ENCODE measurements at regions not wholly inside any gene's neighbourhood (a gene's known extent, or its start where the extent isn't known, plus 50 kb on each side); places are given as distances from the start of the nearest gene placed in this dataset.

- ATAC-seq (ENCODE audit: low read depth): no peak
- Mint-ChIP-seq H3K4me3 (no peak overlapping the region), H3K27me3 (no peaks in the 10 kb centered on the region), H3K9me3 (peaks cover 2% of the 10 kb centered on the region), H3K27ac (no peak overlapping the region), H3K36me3 (ENCODE audit: low read depth) (peaks cover 7% of the 10 kb centered on the region), H3K4me1 (no peaks in the 10 kb centered on the region)
- intact Hi-C loops (cut with micrococcal nuclease): no loop called here
- no peak for DNase-seq
- POLR2A ChIA-PET: no interaction called here
- no peak for TF ChIP-seq CTCF (IDR thresholded peaks at IDR 0.05)
- CTCF ChIA-PET: no interaction called here
These were observed 168.9 kb upstream of the PUDP start for GRCh38 chrX:7316887-7317286.

GRCh38 chrX:7316280-7316679, 168.3 kb upstream of the PUDP start:
- DNase-seq: no peak
- H3K27ac Mint-ChIP-seq: no peak overlapping the region
- no peak for ATAC-seq (ENCODE audit: low read depth)
- no peaks in the 10 kb centered on the region for H3K27me3 Mint-ChIP-seq
- H3K36me3 Mint-ChIP-seq (ENCODE audit: low read depth): peaks cover 7% of the 10 kb centered on the region
- intact Hi-C loops (cut with micrococcal nuclease): no loop called here
- no peak for TF ChIP-seq CTCF (IDR thresholded peaks at IDR 0.05)
- POLR2A ChIA-PET: no interaction called here
- CTCF ChIA-PET: no interaction called here
- H3K4me1 Mint-ChIP-seq: no peaks in the 10 kb centered on the region
- H3K9me3 Mint-ChIP-seq: peaks cover 2% of the 10 kb centered on the region
- no peak overlapping the region for H3K4me3 Mint-ChIP-seq

DNA sequence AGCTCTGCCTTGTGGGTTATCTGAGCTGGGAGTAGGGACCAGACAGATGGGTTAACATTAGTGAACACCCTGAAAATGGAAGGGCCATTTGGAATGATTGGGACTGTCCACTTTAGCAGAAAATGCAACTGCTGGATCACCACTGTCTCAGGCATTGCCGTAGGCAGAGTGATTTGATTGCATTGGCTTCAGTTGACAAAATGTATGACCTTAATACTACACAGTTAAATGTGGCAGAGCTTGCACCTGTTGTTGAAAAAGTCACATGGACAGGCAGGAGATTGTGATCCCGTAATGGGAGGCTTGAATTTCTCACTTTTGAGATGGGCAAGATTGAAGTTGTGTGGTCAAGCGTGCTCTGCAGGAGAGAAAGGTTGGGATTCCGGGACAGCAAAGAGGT, 166.5 kb upstream of the PUDP start:
- intact Hi-C loops (cut with micrococcal nuclease): no loop called here
- Mint-ChIP-seq H3K9me3 (peaks cover 2% of the 10 kb centered on the region), H3K36me3 (ENCODE audit: low read depth) (peaks cover 9% of the 10 kb centered on the region), H3K4me1 (no peaks in the 10 kb centered on the region), H3K4me3 (no peak overlapping the region), H3K27ac (no peak overlapping the region), H3K27me3 (no peaks in the 10 kb centered on the region)
- no peak for TF ChIP-seq CTCF (IDR thresholded peaks at IDR 0.05)
- DNase-seq (no peak), ATAC-seq (ENCODE audit: low read depth) (no peak)
- POLR2A ChIA-PET: interaction anchor here (0.7 kb wide), 1 partner anchor 204 kb away, joined by 3 read pairs; no protein-coding TSS in a partner anchor
- CTCF ChIA-PET: no interaction called here

- DNase-seq (no peak), ATAC-seq (ENCODE audit: low read depth) (no peak)
- H3K27me3 Mint-ChIP-seq: no peaks in the 10 kb centered on the region
- no peaks in the 10 kb centered on the region for H3K4me1 Mint-ChIP-seq
- ChIA-PET CTCF (no interaction called here), POLR2A (no interaction called here)
- peaks cover 2% of the 10 kb centered on the region for H3K9me3 Mint-ChIP-seq
- intact Hi-C loops (cut with micrococcal nuclease): no loop called here
- H3K4me3 Mint-ChIP-seq: no peak overlapping the region
- no peak overlapping the region for H3K27ac Mint-ChIP-seq
- H3K36me3 Mint-ChIP-seq (ENCODE audit: low read depth): peaks cover 28% of the 10 kb centered on the region
- no peak for TF ChIP-seq CTCF (IDR thresholded peaks at IDR 0.05)
These were observed 159.8 kb upstream of the PUDP start for GRCh38 chrX:7307720-7308119.

GRCh38 chrX:7294483-7294882, 146.5 kb upstream of the PUDP start:
- POLR2A ChIA-PET: no interaction called here
- no peaks in the 10 kb centered on the region for H3K27me3 Mint-ChIP-seq
- ATAC-seq (ENCODE audit: low read depth) (no peak), DNase-seq (no peak)
- H3K4me3 Mint-ChIP-seq: no peak overlapping the region
- TF ChIP-seq CTCF (IDR thresholded peaks at IDR 0.05): no peak
- H3K27ac Mint-ChIP-seq: no peak overlapping the region
- intact Hi-C loops (cut with micrococcal nuclease): no loop called here
- CTCF ChIA-PET: no interaction called here
- H3K36me3 Mint-ChIP-seq (ENCODE audit: low read depth): no peaks in the 10 kb centered on the region
- no peaks in the 10 kb centered on the region for H3K4me1 Mint-ChIP-seq
- no peaks in the 10 kb centered on the region for H3K9me3 Mint-ChIP-seq
